ENCODE measurements at regions not wholly inside any gene's neighbourhood (a gene's known extent, or its start where the extent isn't known, plus 50 kb on each side); places are given as distances from the start of the nearest gene placed in this dataset.

- TF ChIP-seq POLR2A (IDR thresholded peaks at IDR 0.05) (no peak), CTCF (IDR thresholded peaks at IDR 0.05) (no peak), POLR2AphosphoS5 (IDR thresholded peaks at IDR 0.05) (no peak)
Measured at GRCh38 chr1:8179132-8179793, 138.7 kb upstream of the SLC45A1 start.

Measured in sigmoid colon (tissue), 4 donors.